Stimulated activated CD4-positive, alpha-beta T cell treated with anti-CD3 and anti-CD28 coated beads, Interleukin-1b, Interleukin-23, amount 100 ng/mL, for 1 hour (primary cell): ENCODE measurements at regions not wholly inside any gene's neighbourhood (a gene's known extent, or its start where the extent isn't known, plus 50 kb on each side); places are given as distances from the start of the nearest gene placed in this dataset.

Source experiments
- DNase-seq, 2 donors: peaks; one replicate each; pipeline ENCODE4 v3.0.0-alpha.2; 2020; ENCODE audit warnings: low read depth in 2 of 2

DNA sequence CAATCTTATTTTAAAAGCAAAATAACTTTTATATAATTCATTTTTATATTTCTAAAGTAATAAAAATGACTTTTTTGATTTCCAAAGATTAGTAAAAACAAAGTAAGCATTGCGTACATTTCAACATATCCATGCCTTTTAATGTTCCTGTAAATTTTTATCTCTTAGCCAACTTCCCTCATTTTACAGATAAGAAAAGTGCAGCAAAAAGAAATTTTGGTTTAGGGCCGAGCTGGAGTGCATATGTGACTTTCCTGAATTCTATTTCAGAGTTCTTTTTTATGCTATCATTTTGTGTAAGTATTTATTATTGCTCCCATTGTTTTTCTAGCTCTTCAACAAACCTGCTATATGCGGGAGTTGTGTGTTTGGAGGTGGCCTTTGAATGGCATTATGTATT lies 195.3 kb downstream of the NHLRC3 start:
- no peak for DNase-seq

DNA sequence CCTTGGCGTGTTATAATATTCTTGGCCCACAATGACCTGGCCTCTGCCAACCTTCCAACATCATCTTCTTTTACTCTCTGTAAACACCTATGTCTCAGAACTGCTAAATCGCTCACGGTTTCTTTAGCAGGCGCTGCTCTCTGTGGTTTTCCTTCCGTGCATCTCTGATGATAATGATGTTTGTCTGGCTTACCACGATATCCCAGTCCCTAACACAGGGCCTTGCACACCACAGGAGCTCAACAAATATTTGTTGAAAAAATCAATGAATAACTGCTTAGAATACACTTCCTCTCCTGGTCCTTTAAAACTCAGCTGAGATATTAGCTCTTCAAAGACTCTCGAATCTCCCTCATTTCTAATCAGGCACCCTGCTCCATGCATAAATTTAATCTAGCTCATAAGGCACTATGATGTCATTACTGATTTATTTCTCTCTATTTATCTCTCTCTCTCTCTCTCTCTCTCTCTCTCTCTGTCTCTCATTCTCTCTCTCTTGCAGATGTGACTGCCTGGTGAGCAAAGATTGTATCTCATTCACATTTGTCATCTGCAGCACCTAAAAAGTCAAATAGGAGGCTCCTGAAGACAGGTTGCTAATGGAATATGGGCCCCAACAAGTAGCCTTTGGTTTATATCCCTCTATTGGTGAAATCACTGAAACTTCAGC lies 206.4 kb downstream of the NHLRC3 start:
- no peak for DNase-seq

DNA sequence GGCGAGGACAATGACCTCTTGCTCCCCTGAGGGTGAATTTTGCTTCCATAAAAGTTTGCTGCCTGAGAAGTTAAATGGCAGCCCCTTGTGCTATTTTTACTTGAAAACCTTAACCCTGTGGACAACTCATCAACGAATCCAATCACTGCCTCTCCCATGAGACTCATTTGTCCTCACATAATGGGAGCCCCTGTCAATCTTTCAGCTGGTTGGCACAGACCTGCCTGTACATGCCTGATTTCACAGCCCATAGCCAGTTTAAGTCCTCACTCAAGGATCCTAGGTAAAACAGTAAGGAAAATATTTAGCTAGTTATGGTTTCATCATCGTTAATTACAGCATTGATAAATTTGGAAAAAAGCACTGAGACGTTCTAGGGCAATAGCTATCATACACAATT lies 207.4 kb downstream of the NHLRC3 start:
- DNase-seq = no peak

GRCh38 chr13:39249982-39250381 lies 211.7 kb downstream of the NHLRC3 start:
- DNase-seq = no peak

GRCh38 chr13:39250440-39250839 lies 212.2 kb downstream of the NHLRC3 start:
- no peak for DNase-seq

DNA sequence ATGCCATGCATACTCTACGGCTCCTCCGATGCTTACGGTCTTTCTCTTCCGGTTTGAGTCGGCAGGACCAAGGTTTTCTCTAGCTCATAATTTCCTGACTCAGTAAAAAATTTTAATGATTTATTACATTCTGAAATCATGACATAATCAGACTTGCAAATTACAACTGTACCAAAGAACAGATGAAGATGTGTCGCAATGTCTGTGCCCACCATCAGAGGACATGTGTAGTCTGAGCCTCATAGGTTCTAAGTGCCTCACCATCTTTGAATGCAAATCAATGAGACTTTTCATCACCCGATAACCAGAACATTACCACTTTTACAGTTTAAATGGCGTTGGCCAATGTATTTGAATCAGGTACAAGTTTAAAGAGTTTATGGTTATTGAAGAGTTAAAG lies 213.1 kb downstream of the NHLRC3 start:
- DNase-seq = no peak

GRCh38 chr13:39253774-39254173 lies 215.5 kb downstream of the NHLRC3 start:
- no peak for DNase-seq

DNA sequence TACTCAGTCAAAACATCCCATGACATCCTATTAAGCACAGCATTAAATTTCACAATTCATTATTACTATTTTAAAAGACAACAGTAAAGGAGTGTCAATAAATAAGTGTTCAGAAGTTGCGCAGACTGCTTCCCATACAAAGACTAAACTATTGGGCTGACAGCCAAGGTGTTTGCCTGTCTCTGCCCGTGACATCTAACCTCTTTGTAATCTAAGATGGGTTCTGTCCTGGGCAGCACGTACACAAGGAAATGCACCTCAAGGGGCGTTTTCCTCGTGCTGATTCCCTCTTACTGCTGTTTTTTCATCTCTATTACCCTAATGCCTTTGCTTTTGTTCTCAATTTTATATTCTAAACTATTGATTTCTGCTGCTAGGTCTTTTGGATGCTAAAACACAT lies 216.3 kb downstream of the NHLRC3 start:
- DNase-seq = no peak

DNA sequence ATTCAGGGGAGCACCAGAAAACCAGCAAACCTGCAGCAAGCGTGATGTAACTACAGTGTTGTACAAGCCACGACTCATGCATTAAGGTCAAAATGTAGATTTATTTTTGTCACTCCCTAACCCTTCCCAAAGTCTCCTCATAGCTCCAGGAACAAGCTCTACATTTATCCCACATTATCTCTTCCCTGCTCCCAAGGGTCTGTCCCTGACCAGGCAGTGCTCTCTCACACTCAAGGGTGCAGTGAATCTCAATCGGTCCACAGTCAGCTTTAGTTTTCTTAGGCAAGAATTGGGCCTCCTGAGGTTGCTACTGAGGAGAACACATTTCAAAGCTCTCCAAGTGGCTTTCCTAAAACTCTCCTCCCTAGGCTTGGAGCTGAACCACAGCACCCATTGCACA lies 219.4 kb downstream of the NHLRC3 start:
- DNase-seq = no peak

DNA sequence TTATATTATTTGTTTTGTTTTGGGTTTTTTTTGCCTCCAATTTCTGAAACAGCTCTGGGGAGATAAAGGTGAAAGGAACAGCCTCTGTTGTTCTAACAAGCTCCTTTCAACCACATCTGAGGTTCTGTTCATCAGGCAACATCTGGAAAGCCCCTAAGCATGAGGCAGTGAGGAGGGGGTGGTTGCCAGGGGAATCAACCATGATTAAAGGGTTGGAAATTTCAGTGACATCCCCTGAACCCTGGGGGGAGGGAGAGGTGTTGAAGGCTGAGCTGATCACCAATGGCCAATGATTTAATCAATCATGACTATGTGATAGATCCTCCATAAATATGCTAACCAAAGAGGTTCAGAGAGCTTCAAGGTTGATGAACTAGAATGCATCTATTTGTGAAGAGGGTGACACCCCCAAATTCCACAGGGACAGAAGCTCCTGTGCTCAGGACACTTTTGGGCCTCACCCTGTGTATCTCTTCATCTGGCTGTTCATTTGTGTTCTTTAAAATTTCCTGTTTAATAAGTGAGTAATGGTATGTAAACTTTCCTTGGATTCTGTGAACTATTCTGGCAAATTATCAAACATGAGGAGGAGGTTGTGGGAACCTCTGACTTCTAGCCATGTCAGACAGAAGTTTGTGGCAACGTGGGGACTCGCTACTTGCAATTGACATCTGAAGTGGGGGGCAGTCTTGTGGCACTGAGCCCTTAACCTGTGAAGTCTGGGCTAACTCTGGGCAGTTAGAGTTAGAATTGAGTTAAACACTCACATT lies 221.3 kb downstream of the NHLRC3 start:
- DNase-seq = peak in 1 of 2 donors; percentile 13

DNA sequence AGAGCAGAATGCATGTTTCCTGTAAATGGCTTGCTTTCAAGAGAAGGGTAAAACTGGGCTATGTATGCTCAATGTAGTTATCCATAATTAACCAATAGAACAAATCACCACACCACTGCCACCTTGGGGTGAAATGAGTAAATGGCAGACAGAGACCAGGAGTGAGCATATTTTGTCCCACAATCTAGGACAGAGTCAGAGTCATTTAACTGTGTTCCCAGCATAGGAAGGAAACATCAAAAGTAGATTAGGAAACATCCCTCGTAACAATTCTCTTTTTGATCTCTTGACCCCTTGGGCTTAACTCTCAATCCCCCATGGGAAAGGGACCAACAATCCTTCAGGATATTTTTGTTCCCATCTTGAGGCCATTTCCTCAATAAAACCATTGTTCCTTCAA lies 224.8 kb downstream of the NHLRC3 start:
- peak in 1 of 2 donors; percentile 17 for DNase-seq

- DNase-seq = no peak
Measured at GRCh38 chr13:39263531-39263930, 225.3 kb downstream of the NHLRC3 start.

DNA sequence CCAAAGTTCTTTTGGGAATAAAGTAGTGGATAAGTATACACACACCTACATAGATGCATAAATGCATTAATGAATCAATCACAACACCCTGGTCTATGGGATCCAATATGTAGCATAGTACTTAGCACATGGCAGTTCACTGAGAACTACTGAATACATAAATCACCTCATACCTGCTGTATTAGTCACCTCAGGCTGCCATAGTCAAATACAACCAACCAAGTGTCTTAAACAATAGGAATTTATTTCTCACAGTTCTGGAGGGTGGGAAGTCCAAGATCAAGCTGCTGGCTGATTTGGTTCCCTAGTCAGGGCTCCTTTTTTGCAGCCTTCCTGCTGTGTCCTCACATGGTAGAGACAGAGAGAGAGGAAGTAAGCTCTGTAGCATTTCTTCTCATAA lies 228.2 kb downstream of the NHLRC3 start:
- no peak for DNase-seq

- DNase-seq = no peak
Measured at GRCh38 chr13:39268398-39268797, 230.1 kb downstream of the NHLRC3 start.

DNA sequence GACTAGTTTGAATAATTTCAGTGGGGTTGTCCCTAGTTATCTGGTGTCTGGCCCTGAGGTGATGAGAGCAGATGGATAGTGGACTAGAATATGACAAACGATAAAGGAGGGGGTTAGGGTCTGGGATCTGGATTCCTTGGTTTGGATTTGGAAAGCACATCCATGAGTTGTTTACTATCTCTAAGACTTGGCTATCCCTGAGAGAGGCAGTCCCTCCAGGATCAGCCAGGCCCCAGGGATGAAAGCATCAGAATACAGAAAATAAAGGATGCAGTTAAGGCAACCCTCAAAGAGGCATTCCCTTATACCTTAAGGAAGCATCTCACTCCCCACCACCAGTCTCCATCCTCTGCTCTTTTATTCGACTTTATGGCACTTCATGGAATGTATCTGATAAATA lies 230.7 kb downstream of the NHLRC3 start:
- DNase-seq = no peak

GRCh38 chr13:39269411-39269810 lies 231.2 kb downstream of the NHLRC3 start:
- DNase-seq = no peak

DNA sequence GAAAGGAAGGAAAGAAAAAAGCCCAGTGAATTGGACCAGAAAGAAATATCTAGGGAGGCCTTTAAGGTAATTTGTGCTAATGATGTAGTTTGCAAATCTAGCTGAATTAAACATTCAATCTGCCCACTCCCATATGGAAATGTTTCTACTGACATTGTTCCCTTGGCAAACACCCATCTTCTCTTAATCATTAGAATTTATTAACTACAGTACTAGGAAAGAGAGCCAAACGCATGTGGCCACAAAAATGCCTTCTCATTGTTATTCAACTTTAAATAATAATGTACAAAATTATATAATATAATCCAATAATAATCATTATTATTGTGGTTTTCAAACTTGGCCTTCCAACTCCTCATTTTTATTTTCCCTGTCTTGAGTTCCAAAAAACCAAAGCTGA lies 234.7 kb downstream of the NHLRC3 start:
- no peak for DNase-seq

DNA sequence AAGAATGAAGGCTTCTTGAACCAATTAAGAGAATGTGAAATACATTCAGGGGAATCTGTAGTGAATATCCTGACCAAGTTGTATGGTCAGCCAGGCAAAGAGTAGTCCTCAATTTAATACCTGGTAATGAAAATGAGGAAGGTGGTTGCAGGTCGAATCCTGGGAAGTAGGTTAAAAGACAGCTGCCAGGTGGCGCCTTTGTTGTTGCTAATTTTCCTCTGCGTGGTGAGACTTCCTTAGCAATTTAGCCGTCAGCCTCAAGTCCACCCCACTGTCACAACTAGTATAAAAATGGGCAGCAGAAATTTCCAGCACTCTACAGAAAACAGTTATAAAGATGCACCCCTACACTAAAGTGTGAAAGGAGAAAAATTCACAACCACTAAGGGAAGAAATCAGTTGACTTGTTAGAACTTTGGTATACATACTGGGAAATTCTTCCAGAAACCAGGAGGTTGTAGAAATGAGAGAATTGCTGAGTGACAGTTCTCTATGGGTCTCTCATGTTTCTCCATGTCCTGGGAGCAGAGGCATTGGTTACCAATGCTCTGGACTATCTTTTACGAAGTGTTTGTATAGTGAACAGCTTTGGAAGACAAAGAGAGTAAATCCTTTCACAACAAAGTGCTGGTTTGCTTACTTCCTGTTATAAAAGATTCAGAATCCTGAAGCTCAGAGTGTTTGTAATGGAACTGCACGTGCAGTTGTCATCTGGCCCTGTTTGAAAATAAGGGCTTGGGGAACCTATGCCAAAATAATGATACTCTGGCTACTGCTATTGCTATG lies 235.9 kb downstream of the NHLRC3 start:
- no peak for DNase-seq

DNA sequence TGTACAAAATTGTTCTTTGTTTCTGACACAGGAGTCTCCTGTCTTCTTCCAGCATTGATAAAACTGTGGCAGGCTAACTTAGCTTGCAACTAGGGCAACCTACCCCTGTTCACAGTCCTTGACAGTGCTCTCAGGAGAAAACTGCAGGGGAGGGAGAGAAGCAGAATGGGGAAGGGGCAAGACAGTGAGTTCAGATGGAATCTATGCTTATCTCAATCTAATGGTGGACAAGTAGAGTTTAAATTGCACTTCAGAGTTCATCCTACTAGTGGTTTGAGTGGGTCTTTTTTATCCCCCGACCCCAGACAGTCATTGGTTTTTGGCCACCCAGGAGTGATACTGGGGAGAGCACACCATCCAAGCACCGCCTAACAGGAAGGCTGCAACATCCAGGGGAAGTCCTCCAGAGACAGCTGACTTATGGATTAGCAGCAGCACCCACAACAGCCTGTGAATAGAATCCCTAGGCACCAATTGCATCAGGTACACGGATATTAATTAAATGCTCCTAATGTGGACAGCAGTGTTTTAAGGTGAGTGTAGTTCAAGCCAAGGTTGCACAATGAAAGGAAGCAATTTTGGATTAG lies 236.6 kb downstream of the NHLRC3 start:
- no peak for DNase-seq

- DNase-seq = no peak
Measured at GRCh38 chr13:39279077-39279476, 240.8 kb downstream of the NHLRC3 start.

DNA sequence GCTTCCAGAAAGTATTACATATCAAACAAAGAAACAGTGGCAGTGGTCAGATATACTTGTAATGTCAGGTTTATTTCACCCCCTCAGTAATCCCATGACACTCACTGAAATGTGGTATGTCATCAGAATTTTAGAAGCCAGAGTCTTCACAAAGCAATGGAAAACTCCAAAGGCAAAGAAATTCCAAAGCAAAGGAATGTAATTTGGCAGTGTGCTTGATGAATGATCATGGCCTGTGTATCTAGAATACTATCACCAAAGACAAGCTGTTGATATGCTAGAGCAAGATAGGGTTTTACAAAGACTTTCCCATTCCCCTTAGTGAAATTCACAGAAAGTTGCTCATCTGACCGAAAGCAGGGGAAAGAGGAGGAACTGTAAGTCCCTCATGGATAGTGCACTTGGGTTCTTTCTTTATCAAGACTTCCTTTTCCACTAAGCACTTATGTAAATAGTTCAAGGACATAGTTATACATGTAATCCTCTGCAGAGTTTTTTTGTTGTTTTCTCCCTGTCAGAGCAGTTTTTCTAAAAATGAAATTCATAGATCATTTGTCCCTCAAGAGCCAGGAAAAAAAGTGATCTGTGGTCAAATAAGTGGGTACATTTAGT lies 243.4 kb downstream of the NHLRC3 start:
- DNase-seq = no peak

DNA sequence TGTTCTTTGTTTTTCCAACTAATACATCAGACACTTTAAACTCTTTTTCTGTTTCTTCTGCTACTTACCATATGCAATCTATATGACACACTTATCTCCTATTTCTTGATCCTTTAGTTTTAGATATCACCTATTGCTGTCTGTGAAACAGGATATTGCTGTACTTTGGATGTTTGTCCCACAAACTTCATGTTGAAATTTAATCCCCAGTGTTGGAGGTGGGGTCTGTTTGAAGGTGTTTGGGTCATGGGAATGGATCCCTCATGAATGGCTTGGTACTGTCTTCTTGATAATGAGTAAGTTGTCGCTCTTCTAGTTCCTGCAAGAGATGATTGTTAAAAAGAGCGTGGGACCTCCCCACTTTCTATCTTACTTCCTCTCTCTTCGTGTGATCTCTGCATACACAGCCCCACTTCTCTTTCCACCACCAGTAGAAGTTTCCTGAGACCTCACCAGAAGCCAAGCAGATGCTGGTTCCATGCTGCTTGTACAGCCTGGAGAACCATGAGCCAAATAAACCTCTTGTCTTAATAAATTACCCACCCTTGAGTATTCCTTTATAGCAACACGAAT lies 244.2 kb downstream of the NHLRC3 start:
- DNase-seq = no peak
